Inferior parietal cortex (tissue), 1 donor: ENCODE measurements at regions not wholly inside any gene's neighbourhood (a gene's known extent, or its start where the extent isn't known, plus 50 kb on each side); places are given as distances from the start of the nearest gene placed in this dataset.

Experiments
- DNase-seq: peaks from one replicate; pipeline ENCODE4 v3.0.0-alpha.2; 2016; ENCODE audit errors: extremely low spot score

DNA sequence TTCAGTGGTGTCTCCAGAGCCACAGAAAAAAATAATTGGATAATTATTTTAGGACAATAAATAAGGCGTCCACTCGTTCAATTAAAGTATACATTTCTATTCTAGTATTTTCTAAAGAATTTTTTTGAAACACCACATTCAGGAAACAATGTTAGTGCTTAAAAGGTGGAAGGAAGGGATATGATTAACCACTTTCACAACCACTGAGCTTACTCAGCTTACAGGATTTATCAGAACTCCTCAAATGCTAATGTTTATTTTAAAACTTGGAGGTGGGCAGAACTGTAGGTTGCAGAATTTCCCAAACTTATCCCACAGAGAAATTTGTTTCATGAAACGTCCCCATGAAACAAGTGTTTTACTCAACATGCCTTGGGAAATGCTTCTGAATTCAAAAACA is 54.3 kb upstream of the MAGEB2 start:
- no peak for DNase-seq
